Naive thymus-derived CD4-positive, alpha-beta T cell (primary cell): ENCODE measurements at regions not wholly inside any gene's neighbourhood (a gene's known extent, or its start where the extent isn't known, plus 50 kb on each side); places are given as distances from the start of the nearest gene placed in this dataset.
"Not testable (repeated sequence)": the region's sequence is repeated elsewhere in the genome, so short reads cannot be mapped to it uniquely, and the experiment has no call there.

Experiments used
- ATAC-seq: fragments of 150-1000 bp; cut with Tn5 transposase; 2 replicates; pipeline ENCODE4 v1.10.0; 2021; ENCODE audit warnings: mild to moderate bottlenecking, moderate library complexity
- CTCF ChIA-PET: fragments of 350-600 bp; sonication (Branson Sonifier 250); formaldehyde crosslinking; loops from one replicate; lab custom pipeline; 2021; ENCODE audit warnings: antibody characterized with exemption; lab: Charles Lee
- POLR2A ChIA-PET: fragments of 350-600 bp; sonication (Branson Sonifier 250); formaldehyde crosslinking; loops from one replicate; lab custom pipeline; 2021; ENCODE audit warnings: antibody characterized with exemption, inconsistent platforms; lab: Charles Lee
- DNase-seq, 9 donors: peaks; one replicate each; pipeline versions ENCODE4 v3.0.0 to v3.0.0-alpha.2; 2020 to 2022; ENCODE audit warnings: mixed read lengths in 1 of 9
- H3K27ac ChIP-seq: one replicate; pipeline ENCODE4 v1.7.0; 2013; ENCODE audit warnings: mild to moderate bottlenecking, low read depth, low read length, moderate library complexity
- H3K27me3 ChIP-seq, 2 donors: one replicate each; pipeline ENCODE4 v1.7.0; 2013; ENCODE audit warnings: low read length in 2 of 2, mild to moderate bottlenecking in 2 of 2, moderate library complexity in 2 of 2; ENCODE audit not compliant: control insufficient read depth in 2 of 2, insufficient read depth in 2 of 2
- H3K36me3 ChIP-seq, 3 experiments: 1 replicate in 2 of 3; 2 replicates in 1 of 3; pipeline ENCODE4 v1.7.0; 2013; ENCODE audit warnings: low read length in 3 of 3, mild to moderate bottlenecking in 3 of 3, moderate library complexity in 1 of 3; ENCODE audit not compliant: insufficient read depth in 3 of 3, control insufficient read depth in 2 of 3
- H3K4me1 ChIP-seq, 2 donors: one replicate each; pipeline ENCODE4 v1.7.0; 2013; ENCODE audit warnings: low read length in 2 of 2, mild to moderate bottlenecking in 2 of 2, moderate library complexity in 1 of 2; ENCODE audit not compliant: control insufficient read depth in 2 of 2, insufficient read depth in 2 of 2
- H3K4me3 ChIP-seq: 2 replicates; pipeline ENCODE4 v1.7.0; 2013; ENCODE audit warnings: mild to moderate bottlenecking, low read length
- H3K9me3 ChIP-seq, 3 experiments: 1 replicate in 2 of 3; 2 replicates in 1 of 3; pipeline ENCODE4 v1.7.0; 2013; ENCODE audit warnings: low read length in 3 of 3; ENCODE audit not compliant: control insufficient read depth in 2 of 3
- H3K27ac Mint-ChIP-seq, 9 donors: one replicate each; pipeline ENCODE4 v1.8.0; 2020 to 2022; ENCODE audit warnings: mixed read lengths in 9 of 9, mild to moderate bottlenecking in 8 of 9, moderate library complexity in 5 of 9, inconsistent platforms in 2 of 9
- H3K27me3 Mint-ChIP-seq, 5 donors: one replicate each; pipeline ENCODE4 v1.8.0; 2021 to 2022; ENCODE audit warnings: mixed read lengths in 5 of 5, mild to moderate bottlenecking in 1 of 5
- H3K36me3 Mint-ChIP-seq, 5 donors: one replicate each; pipeline ENCODE4 v1.8.0; 2020 to 2022; ENCODE audit warnings: mixed read lengths in 5 of 5, mild to moderate bottlenecking in 3 of 5, inconsistent platforms in 1 of 5
- H3K4me1 Mint-ChIP-seq, 7 donors: one replicate each; pipeline ENCODE4 v1.8.0; 2020 to 2022; ENCODE audit warnings: mixed read lengths in 7 of 7, mild to moderate bottlenecking in 3 of 7, inconsistent platforms in 1 of 7
- H3K4me3 Mint-ChIP-seq, 10 donors: one replicate each; pipeline ENCODE4 v1.8.0; 2020 to 2022; ENCODE audit warnings: mild to moderate bottlenecking in 10 of 10, mixed read lengths in 10 of 10, moderate library complexity in 6 of 10, inconsistent platforms in 2 of 10
- H3K9me3 Mint-ChIP-seq, 11 donors: one replicate each; pipeline ENCODE4 v1.8.0; 2020 to 2022; ENCODE audit warnings: mixed read lengths in 11 of 11, mild to moderate bottlenecking in 4 of 11, inconsistent platforms in 1 of 11, moderate library complexity in 1 of 11
- intact Hi-C, 2 donors: fragments of 100-400 bp; cut with micrococcal nuclease; formaldehyde crosslinking; loops; one replicate each; pipeline ENCODE4 v1.15.1; 2023

- no peaks in the 10 kb centered on the region for H3K27me3 ChIP-seq
- no peaks in the 10 kb centered on the region for H3K9me3 ChIP-seq
- no peaks in the 10 kb centered on the region for H3K36me3 ChIP-seq
- H3K9me3 Mint-ChIP-seq, result peaks cover 0 to 10% (median 4%) of the 10 kb centered on the region in 11 donors
- DNase-seq, result no peak
- no peaks in the 10 kb centered on the region for H3K4me1 Mint-ChIP-seq
- H3K4me3 Mint-ChIP-seq, result no peak overlapping the region
- intact Hi-C loops, result no loop called here
- H3K27ac ChIP-seq, result no peak overlapping the region
- no peaks in the 10 kb centered on the region for H3K36me3 Mint-ChIP-seq
- H3K27ac Mint-ChIP-seq, result no peak overlapping the region
- no peak overlapping the region for H3K4me3 ChIP-seq
- POLR2A ChIA-PET, result no interaction called here
- no peaks in the 10 kb centered on the region for H3K4me1 ChIP-seq
- ATAC-seq, result no peak
- CTCF ChIA-PET, result no interaction called here
- peaks cover 0 to 5% (median 0%) of the 10 kb centered on the region in 5 donors for H3K27me3 Mint-ChIP-seq
These were observed 968.5 kb downstream of the AACS start for GRCh38 chr12:126033751-126034150.

- Histone ChIP-seq H3K36me3 (no peaks in the 10 kb centered on the region), H3K4me3 (no peak overlapping the region), H3K9me3 (no peaks in the 10 kb centered on the region), H3K27me3 (no peaks in the 10 kb centered on the region), H3K27ac (no peak overlapping the region), H3K4me1 (no peaks in the 10 kb centered on the region)
- peaks cover 0 to 12% (median 3%) of the 10 kb centered on the region in 11 donors for H3K9me3 Mint-ChIP-seq
- no peaks in the 10 kb centered on the region for H3K4me1 Mint-ChIP-seq
- ChIA-PET POLR2A (no interaction called here), CTCF (no interaction called here)
- ATAC-seq, result no peak
- intact Hi-C loops, result no loop called here
- H3K27me3 Mint-ChIP-seq, result peaks cover 0 to 5% (median 0%) of the 10 kb centered on the region in 5 donors
- no peaks in the 10 kb centered on the region for H3K36me3 Mint-ChIP-seq
- no peak for DNase-seq
- no peak overlapping the region for H3K27ac Mint-ChIP-seq
- H3K4me3 Mint-ChIP-seq, result no peak overlapping the region
These were observed 971.1 kb downstream of the AACS start for GRCh38 chr12:126036348-126036747.

GRCh38 chr12:126038434-126038833 is 973.2 kb downstream of the AACS start:
- no peaks in the 10 kb centered on the region for H3K36me3 ChIP-seq
- no peak for ATAC-seq
- intact Hi-C loops, result no loop called here
- no peak for DNase-seq
- Mint-ChIP-seq H3K27me3 (peaks cover 0 to 6% (median 0%) of the 10 kb centered on the region in 5 donors), H3K9me3 (peaks cover 0 to 18% (median 5%) of the 10 kb centered on the region in 11 donors), H3K4me1 (no peaks in the 10 kb centered on the region), H3K36me3 (no peaks in the 10 kb centered on the region), H3K4me3 (no peak overlapping the region), H3K27ac (no peak overlapping the region)
- H3K9me3 ChIP-seq, result no peaks in the 10 kb centered on the region
- no peaks in the 10 kb centered on the region for H3K27me3 ChIP-seq
- no peak overlapping the region for H3K27ac ChIP-seq
- H3K4me1 ChIP-seq, result no peaks in the 10 kb centered on the region
- CTCF ChIA-PET, result no interaction called here
- H3K4me3 ChIP-seq, result no peak overlapping the region
- POLR2A ChIA-PET, result no interaction called here

GRCh38 chr12:126040307-126040706 is 975.1 kb downstream of the AACS start:
- H3K36me3 Mint-ChIP-seq, result no peaks in the 10 kb centered on the region
- H3K27ac Mint-ChIP-seq, result no peak overlapping the region
- H3K27ac ChIP-seq, result no peak overlapping the region
- no peaks in the 10 kb centered on the region for H3K4me1 ChIP-seq
- H3K9me3 Mint-ChIP-seq, result peaks cover 2 to 18% (median 5%) of the 10 kb centered on the region in 11 donors
- ATAC-seq (no peak), DNase-seq (no peak)
- H3K27me3 Mint-ChIP-seq, result peaks cover 0 to 5% (median 0%) of the 10 kb centered on the region in 5 donors
- no peaks in the 10 kb centered on the region for H3K36me3 ChIP-seq
- CTCF ChIA-PET, result no interaction called here
- no peak overlapping the region for H3K4me3 ChIP-seq
- POLR2A ChIA-PET, result no interaction called here
- no peaks in the 10 kb centered on the region for H3K4me1 Mint-ChIP-seq
- H3K27me3 ChIP-seq, result no peaks in the 10 kb centered on the region
- H3K4me3 Mint-ChIP-seq, result no peak overlapping the region
- intact Hi-C loops, result no loop called here
- H3K9me3 ChIP-seq, result no peaks in the 10 kb centered on the region

- H3K27ac Mint-ChIP-seq, result no peak overlapping the region
- no peaks in the 10 kb centered on the region for H3K4me1 ChIP-seq
- no peak overlapping the region for H3K4me3 Mint-ChIP-seq
- ATAC-seq (no peak), DNase-seq (no peak)
- no peak overlapping the region for H3K27ac ChIP-seq
- peaks cover 0 to 5% (median 0%) of the 10 kb centered on the region in 5 donors for H3K27me3 Mint-ChIP-seq
- no peak overlapping the region for H3K4me3 ChIP-seq
- ChIA-PET CTCF (no interaction called here), POLR2A (no interaction called here)
- H3K4me1 Mint-ChIP-seq, result no peaks in the 10 kb centered on the region
- H3K27me3 ChIP-seq, result no peaks in the 10 kb centered on the region
- intact Hi-C loops, result no loop called here
- no peaks in the 10 kb centered on the region for H3K36me3 ChIP-seq
- no peaks in the 10 kb centered on the region for H3K9me3 ChIP-seq
- H3K9me3 Mint-ChIP-seq, result peaks cover 2 to 23% (median 8%) of the 10 kb centered on the region in 11 donors
- H3K36me3 Mint-ChIP-seq, result no peaks in the 10 kb centered on the region
These were observed 977.1 kb downstream of the AACS start for GRCh38 chr12:126042286-126042685.

- H3K4me3 ChIP-seq, ATAC-seq, H3K27ac Mint-ChIP-seq, H3K4me3 Mint-ChIP-seq, H3K36me3 ChIP-seq, POLR2A ChIA-PET, H3K27me3 Mint-ChIP-seq, CTCF ChIA-PET, H3K27me3 ChIP-seq, H3K4me1 Mint-ChIP-seq, H3K9me3 ChIP-seq, H3K36me3 Mint-ChIP-seq, H3K4me1 ChIP-seq, H3K27ac ChIP-seq, DNase-seq, intact Hi-C loops: not testable (repeated sequence)
- H3K9me3 Mint-ChIP-seq, result peaks cover 0 to 15% (median 7%) of the 10 kb centered on the region in 11 donors
These were observed 984.3 kb downstream of the AACS start for GRCh38 chr12:126049501-126049900.

GRCh38 chr12:126051611-126052107 is 986.4 kb downstream of the AACS start:
- H3K27me3 ChIP-seq, result no peaks in the 10 kb centered on the region
- CTCF ChIA-PET, result no interaction called here
- peaks cover 0 to 5% (median 0%) of the 10 kb centered on the region in 5 donors for H3K27me3 Mint-ChIP-seq
- H3K27ac Mint-ChIP-seq, result no peak overlapping the region
- ATAC-seq (no peak), DNase-seq (no peak)
- no peaks in the 10 kb centered on the region for H3K4me1 ChIP-seq
- H3K36me3 Mint-ChIP-seq, result no peaks in the 10 kb centered on the region
- POLR2A ChIA-PET, result no interaction called here
- H3K4me3 ChIP-seq, result no peak overlapping the region
- H3K9me3 ChIP-seq, result no peaks in the 10 kb centered on the region
- H3K27ac ChIP-seq, result no peak overlapping the region
- H3K4me1 Mint-ChIP-seq, result peaks cover 0 to 2% (median 0%) of the 10 kb centered on the region in 7 donors
- H3K36me3 ChIP-seq, result no peaks in the 10 kb centered on the region
- intact Hi-C loops, result no loop called here
- no peak overlapping the region for H3K4me3 Mint-ChIP-seq
- H3K9me3 Mint-ChIP-seq, result peaks cover 0 to 20% (median 5%) of the 10 kb centered on the region in 11 donors
